ENCODE measurements at regions not wholly inside any gene's neighbourhood (a gene's known extent, or its start where the extent isn't known, plus 50 kb on each side); places are given as distances from the start of the nearest gene placed in this dataset.
"Not testable (repeated sequence)": the region's sequence is repeated elsewhere in the genome, so short reads cannot be mapped to it uniquely, and the experiment has no call there.

GRCh38 chr12:31222620-31223222 lies 103.2 kb downstream of the SINHCAF start:
- Histone ChIP-seq H3K4me3 (ENCODE audit: low read length, poor library complexity, severe bottlenecking) (no peak overlapping the region), H3K4me1 (ENCODE audit: insufficient read depth, low read length, poor library complexity, severe bottlenecking) (peaks cover 6% of the 10 kb centered on the region), H3K9ac (ENCODE audit: low read depth, low read length, poor library complexity, severe bottlenecking) (no peak overlapping the region), H3K79me2 (ENCODE audit: insufficient read depth, low read length) (no peaks in the 10 kb centered on the region), H3K27me3 (ENCODE audit: insufficient read depth, low read length, poor library complexity, severe bottlenecking) (no peaks in the 10 kb centered on the region), H3K4me2 (ENCODE audit: low read depth, low read length, poor library complexity, severe bottlenecking) (no peak overlapping the region), H3K36me3 (ENCODE audit: insufficient read depth, low read length) (no peaks in the 10 kb centered on the region), H3K9me2 (replicated peaks; ENCODE audit: low read depth, low read length) (no peaks in the 10 kb centered on the region), H3K9me3 (ENCODE audit: insufficient read depth, low read depth, low read length) (no peaks in the 10 kb centered on the region), H4K20me1 (ENCODE audit: insufficient read depth, low read length, poor library complexity, severe bottlenecking) (no peaks in the 10 kb centered on the region), H3F3A (ENCODE audit: low read depth) (no peaks in the 10 kb centered on the region), H2AFZ (ENCODE audit: low read length) (peak overlapping the region; percentile 45; the same call in 1 of the 2 replicates)
- no peak for TF ChIP-seq CTCF (conservative IDR thresholded peaks at IDR 0.05; ENCODE audit: low read length)
- TF ChIP-seq EZH2phosphoT487 (IDR thresholded peaks at IDR 0.05; ENCODE audit: borderline replicate concordance): no peak

- not testable (repeated sequence) for H3F3A ChIP-seq (ENCODE audit: low read depth); H3K36me3 ChIP-seq (ENCODE audit: insufficient read depth, low read length); H3K27me3 ChIP-seq (ENCODE audit: insufficient read depth, low read length, poor library complexity, severe bottlenecking); H3K9me2 ChIP-seq (replicated peaks; ENCODE audit: low read depth, low read length); H4K20me1 ChIP-seq (ENCODE audit: insufficient read depth, low read length, poor library complexity, severe bottlenecking); H3K4me2 ChIP-seq (ENCODE audit: low read depth, low read length, poor library complexity, severe bottlenecking); H3K4me1 ChIP-seq (ENCODE audit: insufficient read depth, low read length, poor library complexity, severe bottlenecking); H3K9me3 ChIP-seq (ENCODE audit: insufficient read depth, low read depth, low read length); H3K4me3 ChIP-seq (ENCODE audit: low read length, poor library complexity, severe bottlenecking); H3K9ac ChIP-seq (ENCODE audit: low read depth, low read length, poor library complexity, severe bottlenecking); H2AFZ ChIP-seq (ENCODE audit: low read length); H3K79me2 ChIP-seq (ENCODE audit: insufficient read depth, low read length)
Observed at GRCh38 chr12:31223640-31224039, 102.3 kb downstream of the SINHCAF start.

- Histone ChIP-seq H3K36me3 (ENCODE audit: insufficient read depth, low read length) (no peaks in the 10 kb centered on the region), H3K4me1 (ENCODE audit: insufficient read depth, low read length, poor library complexity, severe bottlenecking) (peaks cover 7% of the 10 kb centered on the region), H3K4me2 (ENCODE audit: low read depth, low read length, poor library complexity, severe bottlenecking) (no peak overlapping the region), H3F3A (ENCODE audit: low read depth) (no peaks in the 10 kb centered on the region), H3K27me3 (ENCODE audit: insufficient read depth, low read length, poor library complexity, severe bottlenecking) (no peaks in the 10 kb centered on the region), H3K9me3 (ENCODE audit: insufficient read depth, low read depth, low read length) (no peaks in the 10 kb centered on the region), H3K79me2 (ENCODE audit: insufficient read depth, low read length) (no peaks in the 10 kb centered on the region), H3K9me2 (replicated peaks; ENCODE audit: low read depth, low read length) (no peaks in the 10 kb centered on the region), H4K20me1 (ENCODE audit: insufficient read depth, low read length, poor library complexity, severe bottlenecking) (no peaks in the 10 kb centered on the region), H3K9ac (ENCODE audit: low read depth, low read length, poor library complexity, severe bottlenecking) (no peak overlapping the region), H2AFZ (ENCODE audit: low read length) (no peak overlapping the region), H3K4me3 (ENCODE audit: low read length, poor library complexity, severe bottlenecking) (no peak overlapping the region)
- TF ChIP-seq CTCF (conservative IDR thresholded peaks at IDR 0.05; ENCODE audit: low read length) (no peak), EZH2phosphoT487 (IDR thresholded peaks at IDR 0.05; ENCODE audit: borderline replicate concordance) (no peak)
Observed at GRCh38 chr12:31224768-31225448, 101.0 kb downstream of the SINHCAF start.
